IMR-90 (cell line): ENCODE measurements at regions not wholly inside any gene's neighbourhood (a gene's known extent, or its start where the extent isn't known, plus 50 kb on each side); places are given as distances from the start of the nearest gene placed in this dataset.

Experiments used
- ATAC-seq: fragments of 200-7000 bp; cut with Tn5 transposase; 2 replicates; pipeline ENCODE4 v1.9.1; 2020; ENCODE audit warnings: low read depth, mild to moderate bottlenecking, moderate library complexity
- BruUV-seq: library from RNA; stranded (reverse); fragments of 400-500 nt; replicated peaks from 2 replicates; lab custom pipeline; 2021; lab: Mats Ljungman, UMichigan
- CTCF ChIA-PET: fragments of 300-600 bp; formaldehyde crosslinking; extraction: SDS; loops from one replicate; lab custom pipeline; 2021; ENCODE audit warnings: antibody characterized with exemption; lab: Yijun Ruan, JAX
- POLR2A ChIA-PET: fragments of 300-600 bp; sonication (Branson Sonifier 250); formaldehyde crosslinking; loops from one replicate; lab custom pipeline; 2022; ENCODE audit warnings: antibody characterized with exemption; ENCODE audit not compliant: unreplicated experiment; lab: Charles Lee
- DNase-seq: peaks from one replicate; pipeline ENCODE4 v3.0.0; 2013
- H2AFZ ChIP-seq: replicated peaks from 2 replicates; pipeline ENCODE3; 2013; ENCODE audit warnings: low read length, mild to moderate bottlenecking; ENCODE audit not compliant: poor library complexity
- H2AK5ac ChIP-seq: 2 replicates; pipeline ENCODE4 v1.6.1; 2013; ENCODE audit warnings: low read depth, low read length, inconsistent platforms
- H2AK9ac ChIP-seq: replicated peaks from 2 replicates; pipeline ENCODE3; 2013; ENCODE audit warnings: mild to moderate bottlenecking, low read depth, low read length, moderate library complexity; ENCODE audit not compliant: poor library complexity
- H2BK120ac ChIP-seq: 2 replicates; pipeline ENCODE4 v1.6.1; 2013; ENCODE audit warnings: low read depth, low read length, inconsistent platforms
- H2BK15ac ChIP-seq: 3 replicates; pipeline ENCODE4 v1.6.1; 2013; ENCODE audit warnings: low read depth, low read length, inconsistent platforms
- H2BK20ac ChIP-seq: 2 replicates; pipeline ENCODE4 v1.6.1; 2013; ENCODE audit warnings: low read depth, mild to moderate bottlenecking, inconsistent platforms, low read length, moderate library complexity
- H2BK5ac ChIP-seq: 2 replicates; pipeline ENCODE4 v1.6.1; 2013; ENCODE audit warnings: mild to moderate bottlenecking, low read depth, low read length, inconsistent platforms; ENCODE audit not compliant: poor library complexity, severe bottlenecking
- H3K14ac ChIP-seq: replicated peaks from 2 replicates; pipeline ENCODE4 v1.6.1; 2013; ENCODE audit warnings: low read depth, low read length, inconsistent platforms
- H3K18ac ChIP-seq: 2 replicates; pipeline ENCODE4 v1.6.1; 2013; ENCODE audit warnings: low read depth, low read length, control low read depth
- H3K23ac ChIP-seq: 2 replicates; pipeline ENCODE4 v1.6.1; 2013; ENCODE audit warnings: low read depth, low read length, inconsistent platforms
- H3K27ac ChIP-seq: 2 replicates; pipeline ENCODE4 v1.5.1; 2013; ENCODE audit warnings: mild to moderate bottlenecking, control low read depth, low read length; ENCODE audit not compliant: insufficient read depth
- H3K27me3 ChIP-seq: 2 replicates; pipeline ENCODE4 v1.6.1; 2013; ENCODE audit warnings: low read length; ENCODE audit not compliant: control insufficient read depth, insufficient read depth
- H3K36me3 ChIP-seq: 2 replicates; pipeline ENCODE4 v1.6.1; 2013; ENCODE audit warnings: low read length, mixed read lengths; ENCODE audit not compliant: control insufficient read depth, insufficient read depth
- H3K4ac ChIP-seq: 2 replicates; pipeline ENCODE4 v1.6.1; 2013; ENCODE audit warnings: low read depth, low read length, inconsistent platforms
- H3K4me1 ChIP-seq: 2 replicates; pipeline ENCODE4 v1.6.1; 2013; ENCODE audit warnings: low read length, mixed read lengths; ENCODE audit not compliant: control insufficient read depth, insufficient read depth
- H3K4me2 ChIP-seq: 2 replicates; pipeline ENCODE4 v1.6.1; 2013; ENCODE audit warnings: low read depth, mild to moderate bottlenecking, control low read depth, low read length, moderate library complexity
- H3K4me3 ChIP-seq: 2 replicates; pipeline ENCODE4 v1.5.1; 2013; ENCODE audit warnings: low read depth, mild to moderate bottlenecking, control low read depth, low read length, moderate library complexity; ENCODE audit not compliant: insufficient read depth
- H3K56ac ChIP-seq: 2 replicates; pipeline ENCODE4 v1.6.1; 2013; ENCODE audit warnings: low read length, inconsistent platforms; ENCODE audit not compliant: insufficient read depth; ENCODE audit errors: extremely low read depth
- H3K79me1 ChIP-seq, 2 experiments: 2 replicates each; pipeline ENCODE4 v1.6.1; 2013; ENCODE audit warnings: low read length in 2 of 2, inconsistent platforms in 1 of 2, low read depth in 1 of 2
- H3K9ac ChIP-seq: 2 replicates; pipeline ENCODE4 v1.6.1; 2013; ENCODE audit warnings: low read depth, low read length, control low read depth
- H3K9me1 ChIP-seq: 2 replicates; pipeline ENCODE4 v1.6.1; 2013; ENCODE audit warnings: low read length, inconsistent platforms; ENCODE audit not compliant: insufficient read depth
- H3K9me3 ChIP-seq: 2 replicates; pipeline ENCODE4 v1.6.1; 2013; ENCODE audit warnings: low read length; ENCODE audit not compliant: control insufficient read depth, insufficient read depth
- H4K20me1 ChIP-seq: 2 replicates; pipeline ENCODE4 v1.6.1; 2013; ENCODE audit warnings: low read length, inconsistent platforms; ENCODE audit not compliant: insufficient read depth
- H4K5ac ChIP-seq: 2 replicates; pipeline ENCODE4 v1.6.1; 2013; ENCODE audit warnings: mild to moderate bottlenecking, low read depth, low read length, control low read depth
- H4K8ac ChIP-seq, 2 experiments: 2 replicates each; pipeline ENCODE4 v1.6.1; 2013; ENCODE audit warnings: low read depth in 2 of 2, low read length in 2 of 2, control low read depth in 1 of 2, inconsistent platforms in 1 of 2
- H4K91ac ChIP-seq: 2 replicates; pipeline ENCODE4 v1.6.1; 2013; ENCODE audit warnings: low read depth, low read length, inconsistent platforms; ENCODE audit not compliant: insufficient read depth
- BHLHE40 ChIP-seq: fragments of 150-350 bp; IDR thresholded peaks from 2 replicates; pipeline ENCODE4 v1.6.1; 2016; ENCODE audit warnings: mild to moderate bottlenecking, low read depth, low read length
- CEBPB ChIP-seq: IDR thresholded peaks from 2 replicates; pipeline ENCODE4 v1.6.1; 2012; ENCODE audit warnings: low read depth, low read length, improper control_type of control experiment
- CHD1 ChIP-seq: IDR thresholded peaks from 2 replicates; pipeline ENCODE4 v1.6.1; 2012; ENCODE audit warnings: low read depth, low read length, improper control_type of control experiment
- ELK1 ChIP-seq: fragments of 150-350 bp; IDR thresholded peaks from 2 replicates; pipeline ENCODE4 v1.6.1; 2016; ENCODE audit warnings: low read depth, mild to moderate bottlenecking, low read length, moderate library complexity, borderline replicate concordance
- FOS ChIP-seq: fragments of 150-350 bp; IDR thresholded peaks from 2 replicates; pipeline ENCODE4 v1.6.1; 2016; ENCODE audit warnings: low read depth, low read length
- MAFK ChIP-seq: IDR thresholded peaks from 2 replicates; pipeline ENCODE4 v1.6.1; 2012; ENCODE audit warnings: low read depth, low read length, improper control_type of control experiment
- MAZ ChIP-seq: IDR thresholded peaks from 2 replicates; pipeline ENCODE4 v1.6.1; 2012; ENCODE audit warnings: low read depth, mild to moderate bottlenecking, low read length, improper control_type of control experiment, moderate library complexity, borderline replicate concordance
- MXI1 ChIP-seq: IDR thresholded peaks from 2 replicates; pipeline ENCODE4 v1.6.1; 2012; ENCODE audit warnings: low read depth, mild to moderate bottlenecking, low read length, moderate library complexity, borderline replicate concordance
- NFE2L2 ChIP-seq: fragments of 150-350 bp; IDR thresholded peaks from 2 replicates; pipeline ENCODE4 v1.6.1; 2016; ENCODE audit warnings: low read depth, mild to moderate bottlenecking, low read length
- POLR2A ChIP-seq: IDR thresholded peaks from 2 replicates; pipeline ENCODE4 v1.6.1; 2012; ENCODE audit warnings: mild to moderate bottlenecking, low read depth, low read length
- RAD21 ChIP-seq: IDR thresholded peaks from 2 replicates; pipeline ENCODE4 v1.6.1; 2012; ENCODE audit warnings: low read length, improper control_type of control experiment
- RCOR1 ChIP-seq: IDR thresholded peaks from 2 replicates; pipeline ENCODE4 v1.6.1; 2012; ENCODE audit warnings: mild to moderate bottlenecking, low read length, improper control_type of control experiment; ENCODE audit not compliant: insufficient replicate concordance
- RFX5 ChIP-seq: IDR thresholded peaks from 2 replicates; pipeline ENCODE4 v1.8.0; 2012; ENCODE audit warnings: low read depth, mild to moderate bottlenecking, low read length, moderate library complexity
- SMC3 ChIP-seq: fragments of 150-350 bp; IDR thresholded peaks from 2 replicates; pipeline ENCODE4 v1.6.1; 2016; ENCODE audit warnings: low read depth, mild to moderate bottlenecking, antibody characterized with exemption, low read length, moderate library complexity
- USF2 ChIP-seq: fragments of 150-350 bp; IDR thresholded peaks from 2 replicates; pipeline ENCODE4 v1.6.1; 2017; ENCODE audit warnings: mild to moderate bottlenecking, antibody characterized with exemption, low read length, low read depth
- WGBS, 2 experiments: methylation state at CpG; one replicate each; pipeline versions ENCODE4 v1.1.5 to v1.1.7; 2013; ENCODE audit warnings: missing lambda C conversion rate in 2 of 2; ENCODE audit not compliant: insufficient read length in 1 of 2; ENCODE audit errors: extremely low coverage in 2 of 2; 5-methylcytosine and 5-hydroxymethylcytosine counted together
- dilution Hi-C: fragments of 300-500 bp; cut with HindIII; formaldehyde crosslinking; loops from one replicate; pipeline ENCODE4 v1.14.3; 2018; ENCODE audit warnings: low sequenced_read_pairs; ENCODE audit not compliant: unreplicated experiment
- in situ Hi-C: fragments of 300-500 bp; cut with MboI; formaldehyde crosslinking; loops from 3 replicates; pipeline ENCODE4 v1.14.3; 2019; ENCODE audit warnings: low sequenced_read_pairs, inconsistent platforms, mixed read lengths
- intact Hi-C: fragments of 100-400 bp; cut with micrococcal nuclease; formaldehyde crosslinking; loops from 2 replicates; pipeline ENCODE4 v1.10.0; 2022
- TF ChIP-seq, protein P1 (sequence below): conservative IDR thresholded peaks from 2 replicates; pipeline ENCODE4 v1.5.1; 2012; ENCODE audit warnings: mild to moderate bottlenecking, low read depth, low read length, improper control_type of control experiment

DNA sequence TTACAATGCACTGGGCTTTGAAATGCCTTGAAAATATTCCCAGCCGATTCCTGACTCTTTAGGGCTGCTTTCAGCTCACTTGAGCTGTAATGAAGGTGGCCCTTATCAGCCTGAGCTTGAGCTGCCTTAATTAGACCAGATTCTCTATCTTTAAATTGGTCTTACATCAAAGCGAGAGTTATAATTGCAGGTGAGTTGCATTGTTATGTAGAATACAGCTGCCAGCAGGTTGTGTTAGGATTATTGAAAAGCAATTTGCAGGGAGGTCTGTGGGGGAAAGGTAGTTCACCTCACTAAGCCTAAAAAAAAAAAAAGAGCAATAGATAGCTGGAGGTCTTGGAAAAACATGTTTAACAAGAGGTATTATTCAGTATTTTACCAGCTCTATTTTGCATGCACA lies 142.2 kb upstream of the HABP2 start:
- H2BK15ac ChIP-seq = no peak overlapping the region
- H3K14ac ChIP-seq = no peak overlapping the region
- no peak overlapping the region for H3K18ac ChIP-seq
- no peak overlapping the region for H2AK5ac ChIP-seq
- in situ Hi-C loops (no loop called here), intact Hi-C loops (no loop called here), dilution Hi-C loops (no loop called here)
- no peak overlapping the region for H4K91ac ChIP-seq
- H4K20me1 ChIP-seq = no peaks in the 10 kb centered on the region
- no peaks in the 10 kb centered on the region for H3K27me3 ChIP-seq
- H2AK9ac ChIP-seq = no peak overlapping the region
- no peak overlapping the region for H2BK5ac ChIP-seq
- H3K4me1 ChIP-seq = no peaks in the 10 kb centered on the region
- CTCF ChIA-PET = no interaction called here
- no peak overlapping the region for H3K56ac ChIP-seq
- H3K4ac ChIP-seq = no peak overlapping the region
- H3K9me1 ChIP-seq = no peaks in the 10 kb centered on the region
- WGBS, 2 experiments = no CpG with 5 or more reads among the region's 2 CpGs
- no peak overlapping the region for H2AFZ ChIP-seq
- no peak overlapping the region for H3K23ac ChIP-seq
- no peak overlapping the region for H3K4me2 ChIP-seq
- H3K9ac ChIP-seq = no peak overlapping the region
- no peaks in the 10 kb centered on the region for H3K36me3 ChIP-seq
- no peaks in the 10 kb centered on the region for H3K9me3 ChIP-seq
- DNase-seq (no peak), ATAC-seq (no peak)
- no peaks in the 10 kb centered on the region for H3K79me1 ChIP-seq
- POLR2A ChIA-PET = no interaction called here
- H3K4me3 ChIP-seq = no peak overlapping the region
- H2BK120ac ChIP-seq = no peak overlapping the region
- TF ChIP-seq, protein P1, sequence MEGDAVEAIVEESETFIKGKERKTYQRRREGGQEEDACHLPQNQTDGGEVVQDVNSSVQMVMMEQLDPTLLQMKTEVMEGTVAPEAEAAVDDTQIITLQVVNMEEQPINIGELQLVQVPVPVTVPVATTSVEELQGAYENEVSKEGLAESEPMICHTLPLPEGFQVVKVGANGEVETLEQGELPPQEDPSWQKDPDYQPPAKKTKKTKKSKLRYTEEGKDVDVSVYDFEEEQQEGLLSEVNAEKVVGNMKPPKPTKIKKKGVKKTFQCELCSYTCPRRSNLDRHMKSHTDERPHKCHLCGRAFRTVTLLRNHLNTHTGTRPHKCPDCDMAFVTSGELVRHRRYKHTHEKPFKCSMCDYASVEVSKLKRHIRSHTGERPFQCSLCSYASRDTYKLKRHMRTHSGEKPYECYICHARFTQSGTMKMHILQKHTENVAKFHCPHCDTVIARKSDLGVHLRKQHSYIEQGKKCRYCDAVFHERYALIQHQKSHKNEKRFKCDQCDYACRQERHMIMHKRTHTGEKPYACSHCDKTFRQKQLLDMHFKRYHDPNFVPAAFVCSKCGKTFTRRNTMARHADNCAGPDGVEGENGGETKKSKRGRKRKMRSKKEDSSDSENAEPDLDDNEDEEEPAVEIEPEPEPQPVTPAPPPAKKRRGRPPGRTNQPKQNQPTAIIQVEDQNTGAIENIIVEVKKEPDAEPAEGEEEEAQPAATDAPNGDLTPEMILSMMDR = no peak
- no peak for TF ChIP-seq RAD21
- TF ChIP-seq USF2 = no peak
- no peak for TF ChIP-seq SMC3
- no peak for TF ChIP-seq CHD1
- no peak for TF ChIP-seq BHLHE40
- no peak for TF ChIP-seq ELK1
- TF ChIP-seq MAZ = no peak
- TF ChIP-seq RCOR1 = no peak
- no peak for TF ChIP-seq MAFK
- TF ChIP-seq POLR2A = no peak
- TF ChIP-seq CEBPB = no peak
- no peak for TF ChIP-seq FOS
- TF ChIP-seq NFE2L2 = no peak
- TF ChIP-seq MXI1 = no peak
- no peak for TF ChIP-seq RFX5
- no peak overlapping the region for H2BK20ac ChIP-seq
- no peak overlapping the region for H3K27ac ChIP-seq
- no TSS peak for BruUV-seq
- no peak overlapping the region for H4K8ac ChIP-seq
- no peak overlapping the region for H4K5ac ChIP-seq
